ENCODE measurements at regions not wholly inside any gene's neighbourhood (a gene's known extent, or its start where the extent isn't known, plus 50 kb on each side); places are given as distances from the start of the nearest gene placed in this dataset.
"Not testable (repeated sequence)": the region's sequence is repeated elsewhere in the genome, so short reads cannot be mapped to it uniquely, and the experiment has no call there.

DNA sequence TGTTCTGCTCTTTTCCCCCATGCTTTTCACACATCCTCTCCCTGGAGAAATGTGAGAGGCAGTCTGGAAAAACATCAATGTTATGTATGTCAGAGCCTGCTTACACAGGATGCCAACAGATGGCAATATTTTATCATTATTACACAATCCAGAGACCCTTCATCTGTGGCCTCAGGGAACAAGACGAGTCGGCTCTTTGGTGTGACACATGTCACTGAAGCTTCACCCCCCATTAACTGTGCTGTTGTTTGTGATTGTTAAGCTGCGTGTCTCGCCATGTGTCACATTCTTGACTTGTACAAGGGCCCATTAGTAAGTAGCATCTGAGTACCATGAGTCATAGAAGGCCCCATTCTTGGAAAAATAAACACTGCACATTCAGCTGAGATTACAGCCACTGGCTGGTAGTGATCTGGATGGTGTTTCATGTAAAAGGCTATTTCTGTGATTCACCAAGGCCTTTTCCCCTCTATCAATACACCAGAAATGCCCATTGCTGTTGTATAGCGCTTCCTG lies 682.1 kb upstream of the SOX9 start:
- DNase-seq (ENCODE audit: low spot score) = no peak

DNA sequence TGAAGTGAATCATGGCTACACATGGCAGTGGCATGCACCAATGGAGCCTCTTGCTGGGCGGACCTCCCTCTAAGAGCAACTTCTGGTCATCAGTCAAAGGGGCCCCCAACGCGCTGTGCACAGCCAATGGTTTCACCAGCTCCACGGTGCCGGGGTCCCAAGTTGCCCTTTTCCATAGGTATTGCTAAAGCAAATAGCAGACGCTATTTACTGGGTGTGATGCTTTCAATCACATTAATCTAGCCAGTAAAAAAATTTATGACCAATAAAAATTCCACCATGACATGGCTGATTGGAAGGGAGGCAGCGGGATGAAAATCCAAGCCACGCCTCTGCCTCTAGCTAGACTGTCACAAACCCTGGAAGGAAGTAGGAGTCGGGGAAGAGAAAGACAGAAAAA lies 680.3 kb upstream of the SOX9 start:
- no peak for DNase-seq (ENCODE audit: low spot score)

DNA sequence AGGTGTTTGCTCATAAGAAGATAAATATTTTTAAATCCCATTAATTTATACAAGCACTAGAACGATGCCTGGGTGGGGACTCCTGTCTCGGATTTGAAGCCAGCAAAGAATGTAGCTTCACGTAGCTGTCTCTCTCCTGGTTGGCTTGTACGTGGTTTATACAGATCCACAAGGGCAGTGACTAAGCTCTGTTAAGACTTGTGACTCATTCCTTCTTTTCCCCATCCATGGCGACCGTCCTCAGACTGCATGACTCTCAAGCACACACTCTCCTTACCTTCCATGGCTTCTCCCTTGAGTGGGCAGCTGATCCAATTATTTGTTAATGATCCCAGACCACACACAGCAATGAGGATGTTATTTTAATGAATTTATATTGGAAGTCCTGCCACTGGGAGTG lies 679.7 kb upstream of the SOX9 start:
- no peak for DNase-seq (ENCODE audit: low spot score)

DNA sequence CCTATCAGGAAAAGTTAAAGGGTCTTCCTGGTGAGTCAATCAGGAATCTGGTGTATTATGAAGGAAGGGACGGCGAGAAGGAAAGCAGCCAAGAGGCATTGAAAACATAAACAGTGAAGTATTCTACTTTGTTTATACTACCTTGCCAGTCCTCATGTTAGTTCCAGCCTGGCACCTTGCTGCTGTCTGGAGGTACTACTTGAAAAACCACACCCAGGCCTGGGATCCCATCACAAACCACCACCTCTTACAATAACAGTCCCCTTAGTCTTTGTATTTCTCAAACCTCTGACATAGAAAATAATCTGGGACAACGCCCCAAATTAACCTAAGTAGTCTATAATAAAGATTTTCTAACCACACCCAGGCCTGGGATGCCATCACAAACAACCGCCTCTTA lies 676.7 kb upstream of the SOX9 start:
- DNase-seq (ENCODE audit: low spot score) = no peak

DNA sequence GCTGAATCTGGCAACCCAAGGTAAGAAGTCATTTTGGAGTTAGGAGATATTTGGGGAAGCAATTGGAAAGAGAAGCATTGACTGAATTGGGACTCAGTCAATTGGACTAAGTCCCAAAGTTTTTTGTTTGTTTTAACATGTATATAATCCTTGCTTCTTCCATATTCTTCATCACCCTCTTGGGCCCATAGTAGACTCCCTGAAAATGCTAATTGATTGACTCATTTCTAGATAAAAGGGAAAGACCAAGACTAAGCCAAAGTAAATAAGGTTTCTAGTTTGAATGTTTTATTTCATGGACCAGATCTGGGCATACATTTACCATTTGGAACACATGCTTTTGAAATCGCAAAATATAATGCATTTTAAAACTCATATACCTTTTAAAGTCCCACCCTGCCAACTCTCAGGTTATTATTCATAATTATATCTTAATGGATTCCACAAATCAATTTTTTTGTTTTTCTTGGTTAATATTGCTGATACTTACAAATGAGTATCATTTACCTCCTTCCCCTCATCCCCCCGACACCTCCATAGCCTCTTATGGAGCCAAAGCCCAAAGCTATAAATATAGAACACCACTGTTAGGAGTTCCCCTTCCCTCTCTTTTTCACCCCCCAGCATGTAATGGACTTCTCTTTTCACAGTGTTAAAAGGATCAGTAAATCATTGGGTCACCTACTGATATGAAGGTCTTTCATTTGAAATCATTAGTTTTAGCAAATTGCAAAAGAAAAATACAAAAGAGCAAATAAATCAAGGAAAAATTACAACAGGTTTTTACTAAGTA lies 674.0 kb upstream of the SOX9 start:
- no peak for DNase-seq (ENCODE audit: low spot score)

DNA sequence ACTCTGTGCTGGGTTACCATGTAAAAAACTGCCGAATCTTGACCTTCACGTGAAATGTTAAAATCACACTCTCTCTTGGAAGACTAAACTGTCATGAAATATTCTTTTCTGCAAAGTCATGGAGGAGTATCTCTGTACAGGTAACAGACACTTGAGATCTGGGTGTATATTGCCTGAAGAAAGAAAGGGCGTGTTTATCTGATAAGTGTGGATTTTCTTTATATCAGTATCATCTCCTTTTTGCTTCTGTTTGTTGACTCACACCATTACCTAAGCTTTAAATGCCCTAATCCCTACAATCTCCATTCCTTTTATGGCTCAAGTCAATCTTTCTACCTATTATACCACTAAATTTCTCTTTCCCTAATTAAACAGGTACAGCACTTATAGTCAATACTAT lies 673.2 kb upstream of the SOX9 start:
- DNase-seq (ENCODE audit: low spot score) = no peak

DNA sequence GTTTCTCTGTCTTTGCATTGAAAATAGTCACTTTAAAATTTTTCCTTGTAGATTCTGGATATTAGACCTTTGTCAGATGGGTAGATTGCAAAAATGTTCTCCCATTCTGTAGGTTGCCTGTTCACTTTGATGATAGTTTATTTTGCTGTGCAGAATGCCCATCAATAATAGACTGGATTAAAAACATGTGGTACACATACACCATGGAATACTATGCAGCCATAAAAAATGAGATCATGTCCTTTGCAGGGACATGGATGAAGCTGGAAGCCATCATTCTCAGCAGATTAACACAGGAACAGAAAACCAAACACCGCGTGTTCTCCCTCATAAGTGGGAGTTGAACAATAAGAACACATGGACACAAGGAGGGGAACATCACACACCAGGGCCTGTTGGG lies 670.2 kb upstream of the SOX9 start:
- not testable (repeated sequence) for DNase-seq (ENCODE audit: low spot score)

DNA sequence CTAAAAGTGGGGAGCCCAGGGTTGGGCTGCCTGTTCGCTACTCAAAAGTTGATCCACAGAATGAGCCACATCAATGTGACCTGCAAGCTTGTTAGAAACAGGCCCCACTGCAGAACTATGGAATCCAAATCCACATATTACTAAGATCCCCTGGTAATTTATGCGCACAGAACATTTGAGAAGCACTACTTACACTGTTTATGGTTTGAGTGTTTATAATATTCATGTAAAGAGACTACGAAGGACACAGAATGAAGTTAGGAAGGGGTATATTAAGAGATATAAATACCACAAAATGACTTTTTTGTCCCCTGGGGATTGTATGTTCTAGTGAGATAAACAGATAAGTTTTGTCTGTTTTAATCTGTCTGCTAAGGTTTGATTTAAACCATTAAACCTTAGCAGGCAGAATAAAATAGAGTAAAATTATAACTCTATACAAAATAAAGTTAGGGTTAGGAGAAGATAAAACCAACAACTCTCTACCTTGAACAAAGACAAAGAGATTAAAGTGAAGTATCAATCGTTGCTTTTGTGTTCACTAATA lies 666.9 kb upstream of the SOX9 start:
- no peak for DNase-seq (ENCODE audit: low spot score)

DNA sequence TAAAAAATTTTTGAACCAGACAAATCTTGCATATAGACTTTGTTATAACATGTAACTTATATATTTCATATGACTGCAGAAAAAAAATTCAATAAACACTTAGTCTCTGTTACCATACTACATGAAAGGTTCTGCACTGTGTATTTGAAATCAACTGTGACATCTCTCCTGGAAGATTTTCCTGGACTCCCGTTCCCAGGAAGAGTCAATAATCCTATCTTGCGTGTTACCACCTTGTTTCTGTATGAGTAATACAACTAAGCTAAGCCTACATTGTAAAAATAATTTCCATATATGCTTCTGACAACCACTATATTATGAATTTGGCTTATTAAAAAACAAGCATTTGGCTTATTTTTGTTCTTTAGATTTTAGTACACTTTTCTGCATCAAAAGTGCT lies 665.6 kb upstream of the SOX9 start:
- DNase-seq (ENCODE audit: low spot score) = no peak

DNA sequence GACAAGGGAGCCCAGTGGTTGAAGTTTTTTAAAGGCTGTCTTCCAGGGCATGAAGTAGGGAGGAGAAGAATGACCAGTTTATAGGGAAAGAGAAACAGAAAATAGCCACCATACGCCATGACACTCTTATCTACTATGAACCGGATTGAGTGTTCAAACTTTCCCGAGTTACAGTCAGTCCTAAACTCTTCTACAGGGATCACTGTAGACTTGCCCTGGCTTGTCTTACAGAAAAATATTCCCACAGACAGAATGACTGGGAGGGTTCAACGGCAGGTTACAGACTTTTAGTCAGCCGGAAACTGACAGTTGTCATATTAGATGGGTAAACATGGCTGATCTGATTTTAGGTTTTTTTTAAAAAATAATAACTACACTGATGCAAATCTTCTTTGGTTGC lies 662.5 kb upstream of the SOX9 start:
- no peak for DNase-seq (ENCODE audit: low spot score)

DNA sequence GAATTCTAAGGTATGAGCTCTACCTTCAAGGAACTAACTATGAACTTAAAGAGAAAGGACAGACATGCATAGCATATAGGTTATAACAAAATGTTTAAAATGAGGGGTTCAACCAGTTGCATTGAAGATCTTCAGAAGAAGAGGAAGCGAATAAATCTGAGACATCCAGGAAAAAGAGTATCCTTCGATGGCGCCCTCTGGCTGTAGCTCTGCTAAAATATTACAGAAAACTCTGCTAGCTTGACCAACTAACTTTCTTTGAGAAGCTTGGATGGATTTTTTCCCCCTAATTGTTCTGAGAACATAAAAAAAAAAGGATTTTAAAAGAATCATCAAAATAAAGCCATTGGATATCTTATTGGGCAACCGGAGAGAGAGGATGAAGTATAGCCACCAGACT lies 659.9 kb upstream of the SOX9 start:
- no peak for DNase-seq (ENCODE audit: low spot score)

DNA sequence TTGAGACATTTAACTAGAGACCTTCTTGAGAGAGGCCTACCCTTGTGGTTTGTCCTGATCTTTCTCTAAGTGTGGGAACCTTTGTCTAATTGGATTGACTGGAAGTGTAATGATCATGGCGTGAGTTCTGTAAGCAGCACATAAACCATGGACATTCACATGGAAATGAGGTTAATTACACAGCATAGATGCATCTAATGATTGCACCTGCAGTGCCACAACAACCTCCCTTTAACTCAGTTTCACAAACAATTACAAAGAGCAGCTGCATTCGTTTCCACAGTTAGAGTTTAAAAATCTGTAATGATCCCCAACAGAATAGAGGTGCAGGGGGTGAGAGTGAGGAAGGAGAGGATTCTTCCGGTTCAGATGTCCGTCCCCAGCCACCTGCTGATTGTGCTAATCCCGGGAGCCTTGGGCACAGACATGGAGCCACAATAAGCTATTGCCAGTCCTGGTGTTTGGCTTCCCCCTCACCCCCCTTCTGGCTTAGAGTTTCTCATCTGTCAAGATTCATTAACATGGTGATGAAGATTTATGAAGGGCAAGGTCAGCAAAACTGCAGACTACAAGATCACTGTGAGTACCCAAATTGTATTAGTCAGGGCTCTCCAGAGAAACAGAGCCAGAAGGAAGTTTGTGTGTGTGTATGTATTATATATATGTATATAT lies 659.2 kb upstream of the SOX9 start:
- DNase-seq (ENCODE audit: low spot score) = no peak

DNA sequence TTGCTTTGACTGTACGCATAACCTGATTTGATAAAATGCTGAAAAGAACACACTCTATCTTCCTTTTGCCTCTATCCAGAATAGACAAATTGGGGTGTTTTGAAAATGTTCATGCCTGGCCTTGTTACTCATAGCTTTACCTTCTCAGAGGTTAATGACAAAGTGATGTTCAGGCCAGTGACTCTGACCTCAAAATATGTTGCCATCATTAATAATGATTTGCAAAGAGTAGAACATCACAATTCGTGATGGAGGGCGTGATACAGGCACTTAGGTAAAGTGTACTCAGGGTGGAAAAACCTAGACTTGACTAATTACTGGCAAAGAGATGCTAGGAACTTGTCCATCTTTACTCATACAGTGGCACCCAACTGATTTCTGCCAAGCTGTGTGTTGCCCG lies 656.6 kb upstream of the SOX9 start:
- DNase-seq (ENCODE audit: low spot score) = no peak

DNA sequence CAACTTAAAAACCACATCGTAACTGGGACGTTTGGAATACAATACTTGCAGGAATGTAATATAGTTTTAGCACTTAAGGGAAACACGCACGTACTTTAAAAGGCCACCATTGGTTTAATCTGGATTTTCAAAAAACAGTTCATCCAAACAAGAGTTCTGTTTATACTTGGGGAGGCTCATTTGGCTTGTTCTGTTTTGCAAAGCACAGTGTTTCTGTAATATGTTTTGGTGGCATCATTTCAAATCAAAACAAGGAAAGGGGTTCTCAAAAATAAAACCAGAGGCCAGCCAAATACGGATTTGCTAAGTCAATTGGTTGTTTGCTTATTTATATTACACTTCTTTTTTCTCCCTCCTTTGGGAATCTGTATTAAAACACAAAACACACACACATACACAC lies 656.1 kb upstream of the SOX9 start:
- DNase-seq (ENCODE audit: low spot score) = no peak

DNA sequence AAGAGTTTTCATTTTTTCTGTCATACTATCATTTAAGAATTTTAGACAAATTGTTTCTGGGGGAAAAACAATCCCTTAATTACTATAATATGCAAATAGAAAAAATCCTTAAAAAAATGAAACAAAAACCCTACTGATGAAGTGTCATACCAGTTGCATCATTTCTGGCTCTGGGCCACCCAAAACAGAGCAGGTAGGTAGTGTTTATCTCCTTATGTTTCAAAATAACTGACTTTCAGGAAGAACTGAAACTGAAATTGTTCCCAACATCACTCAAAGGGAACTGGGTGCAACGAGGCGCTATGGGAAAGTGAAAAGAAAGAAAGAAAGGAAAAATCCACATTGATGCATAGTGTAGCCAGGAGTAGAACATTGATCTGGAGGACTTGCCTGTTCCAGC lies 653.1 kb upstream of the SOX9 start:
- no peak for DNase-seq (ENCODE audit: low spot score)

DNA sequence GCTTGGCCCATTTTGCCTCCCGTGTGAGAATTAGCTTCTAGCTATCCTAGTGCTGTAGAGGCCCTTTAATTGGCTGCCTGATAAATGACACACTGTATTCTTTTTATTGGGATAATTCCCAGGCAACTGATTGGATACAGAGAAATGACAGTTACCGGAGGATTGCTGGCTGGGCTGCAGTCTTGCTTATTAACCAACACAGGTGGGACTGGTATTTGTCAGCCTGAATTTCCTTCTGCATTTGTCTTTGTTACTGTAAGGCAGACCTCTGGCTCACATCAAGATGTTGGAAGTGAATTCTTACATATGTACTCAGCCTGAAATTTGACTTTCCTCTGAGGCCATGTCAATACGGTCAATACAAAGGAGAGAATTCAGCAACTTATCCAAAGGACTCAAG lies 650.8 kb upstream of the SOX9 start:
- DNase-seq (ENCODE audit: low spot score) = no peak

DNA sequence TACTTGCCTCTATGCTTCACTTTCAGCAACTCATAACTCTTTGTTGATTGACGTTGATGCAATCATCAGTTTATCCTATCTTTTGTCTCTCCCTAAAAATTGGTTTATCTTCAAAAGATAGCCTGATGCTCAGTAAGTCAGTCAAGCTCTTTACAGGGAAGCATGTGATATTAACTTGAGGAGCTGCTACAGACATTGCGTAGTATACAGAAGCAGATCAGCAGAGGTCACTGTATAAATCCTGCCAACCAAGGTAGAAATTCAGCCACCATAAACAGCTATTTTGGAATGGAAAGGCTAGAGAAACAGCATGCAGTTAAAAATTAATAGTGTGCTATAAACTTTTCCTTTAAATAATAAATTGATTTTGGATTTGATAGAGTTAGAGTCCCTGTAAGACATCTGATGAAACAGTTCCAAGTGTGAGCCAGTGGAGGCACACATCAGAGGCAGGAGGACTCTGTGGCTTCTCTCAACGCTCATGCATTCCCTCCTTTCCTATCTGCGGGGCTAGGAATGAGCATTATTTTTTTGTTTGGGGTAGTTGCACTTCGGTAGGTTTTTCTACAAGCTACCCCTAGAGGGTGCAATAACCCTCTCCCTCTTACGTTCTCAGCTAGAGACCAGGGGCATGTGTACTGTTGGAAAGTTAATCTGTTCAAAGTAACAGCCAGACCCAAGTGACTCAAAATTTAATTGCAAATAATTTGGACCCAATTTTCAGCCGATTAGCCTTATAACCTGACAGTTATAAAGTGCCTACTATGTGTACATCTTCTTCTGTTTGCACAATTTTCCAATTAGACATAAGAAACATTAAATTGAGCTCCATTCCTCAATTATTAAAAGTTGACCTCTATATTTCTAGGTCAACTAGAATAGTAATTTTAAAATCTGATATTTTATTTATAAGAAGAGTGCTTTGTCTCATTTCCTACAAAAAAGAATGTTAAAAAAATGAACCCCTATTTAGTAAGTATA lies 647.7 kb upstream of the SOX9 start:
- DNase-seq (ENCODE audit: low spot score) = no peak

DNA sequence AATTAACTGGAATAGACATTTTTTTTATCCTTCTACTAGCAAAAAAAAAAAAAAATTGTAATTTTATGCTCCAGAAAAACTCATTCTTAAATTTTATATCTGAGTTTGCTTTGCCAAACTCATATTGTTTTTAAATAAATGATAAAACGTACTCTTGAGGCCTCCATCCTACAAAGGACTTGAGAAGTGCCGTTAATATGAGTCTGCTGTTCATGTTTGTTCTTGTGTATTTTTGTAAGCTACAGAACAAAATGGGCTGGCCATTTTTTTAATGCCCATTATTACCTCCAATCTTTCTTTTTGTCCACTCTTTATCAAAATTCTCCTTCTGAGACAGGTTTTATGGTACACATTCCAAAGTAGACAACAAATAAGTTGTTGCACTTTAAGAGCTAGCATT lies 643.5 kb upstream of the SOX9 start:
- no peak for DNase-seq (ENCODE audit: low spot score)

DNA sequence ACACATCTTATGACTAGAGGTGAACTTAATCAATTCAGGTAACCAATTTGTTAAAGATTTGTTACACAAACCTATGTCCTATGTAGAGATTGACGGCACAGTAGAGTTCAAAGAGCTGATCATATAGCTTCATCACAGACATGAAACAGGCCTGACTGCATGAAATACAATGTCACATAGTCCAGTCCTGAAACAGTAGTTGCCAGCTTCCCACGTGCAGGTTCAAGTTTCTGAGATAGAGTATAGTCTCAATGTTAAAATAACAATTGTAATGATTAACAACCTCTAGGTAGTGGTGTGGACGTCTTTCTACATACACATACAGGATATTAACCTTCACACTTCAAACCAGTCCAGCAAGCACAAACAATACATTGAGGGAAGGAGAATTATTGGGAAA lies 640.7 kb upstream of the SOX9 start:
- no peak for DNase-seq (ENCODE audit: low spot score)

DNA sequence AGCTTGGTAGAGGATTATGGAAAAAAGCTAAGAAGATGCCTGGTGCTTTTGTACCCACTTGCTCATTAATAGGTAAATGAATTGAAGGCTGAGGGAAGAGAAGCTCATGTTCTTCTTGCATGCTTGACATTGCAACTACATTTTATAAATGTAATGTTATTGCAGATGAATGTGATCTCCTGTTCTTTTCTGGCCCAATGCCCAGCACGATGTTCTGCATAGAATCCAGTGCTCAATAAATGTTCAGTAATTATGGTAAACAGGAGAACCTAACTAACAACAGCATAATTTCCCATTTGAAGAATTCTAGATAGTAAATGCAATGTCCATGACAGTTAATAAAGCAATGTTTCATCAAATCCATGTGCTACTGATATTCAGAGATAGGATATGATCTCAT lies 638.2 kb upstream of the SOX9 start:
- DNase-seq (ENCODE audit: low spot score) = no peak

DNA sequence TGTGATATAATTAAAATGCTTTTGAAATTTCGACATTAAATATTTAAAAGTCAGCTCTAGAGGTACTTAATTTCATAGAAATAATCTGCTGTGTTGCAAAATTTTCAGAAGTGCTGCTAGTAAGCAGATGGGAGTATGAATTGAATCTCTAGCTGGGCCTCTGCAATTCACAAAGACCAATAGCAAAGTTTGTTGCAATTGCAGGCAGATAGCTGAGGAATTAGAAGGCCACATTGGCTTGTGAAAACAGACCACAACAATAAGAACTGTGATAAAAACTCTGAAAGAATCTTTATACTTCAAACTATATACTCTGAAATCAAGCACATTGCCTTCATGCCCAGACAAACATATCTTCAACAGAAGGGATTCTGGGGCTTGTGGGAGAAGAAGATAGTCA lies 636.3 kb upstream of the SOX9 start:
- no peak for DNase-seq (ENCODE audit: low spot score)

DNA sequence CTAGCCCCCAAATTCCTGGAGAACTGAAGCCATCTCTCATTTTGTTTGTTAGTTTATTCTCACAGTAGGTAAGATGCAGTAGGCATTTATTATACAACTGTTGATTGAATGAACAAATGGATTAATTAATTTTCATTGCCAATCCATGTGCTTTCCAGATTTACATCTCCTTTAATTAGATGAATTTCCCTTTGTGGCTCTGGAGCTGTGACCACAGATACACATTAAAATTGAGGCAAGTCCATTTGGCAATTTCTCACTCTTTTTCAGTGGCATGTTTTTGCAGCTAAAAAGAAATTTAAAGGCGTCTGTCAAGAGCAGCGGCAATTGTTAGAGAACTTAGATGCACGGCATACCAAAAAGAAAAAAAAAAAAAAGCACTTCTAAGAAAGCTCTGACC lies 635.4 kb upstream of the SOX9 start:
- no peak for DNase-seq (ENCODE audit: low spot score)
